Heart left ventricle (tissue), 16 donors: ENCODE measurements at regions not wholly inside any gene's neighbourhood (a gene's known extent, or its start where the extent isn't known, plus 50 kb on each side); places are given as distances from the start of the nearest gene placed in this dataset.
A peak's percentile ranks its signal among the peaks of the same experiment; 100 is the strongest.

ENCODE experiments used
- ATAC-seq, 4 donors: fragments of 200-7000 bp; cut with Tn5 transposase; one replicate each; pipeline ENCODE4 v1.9.1; 2020 to 2022; ENCODE audit warnings: moderate library complexity in 4 of 4, mild to moderate bottlenecking in 3 of 4, moderate number of reproducible peaks in 1 of 4
- DNase-seq, 5 donors: peaks; one replicate each; pipeline ENCODE4 v3.0.0-alpha.2; 2020
- H3K27ac ChIP-seq, 12 donors: fragments of 200-600 bp; sonication (generic) in 4 of 12; one replicate each; pipeline versions ENCODE4 v1.5.0 to v1.8.0; 2016 to 2022; ENCODE audit warnings: mild to moderate bottlenecking in 2 of 12
- H3K27me3 ChIP-seq, 9 donors: fragments of 200-600 bp; sonication (generic) in 2 of 9; one replicate each; pipeline versions ENCODE4 v1.5.1 to v1.8.0; 2016 to 2022; ENCODE audit warnings: mild to moderate bottlenecking in 3 of 9
- H3K36me3 ChIP-seq, 9 donors: fragments of 200-600 bp; sonication (generic) in 2 of 9; one replicate each; pipeline versions ENCODE4 v1.5.0 to v1.8.0; 2018 to 2022; ENCODE audit warnings: mild to moderate bottlenecking in 2 of 9
- H3K4me1 ChIP-seq, 12 donors: fragments of 200-600 bp; sonication (generic) in 4 of 12; one replicate each; pipeline versions ENCODE4 v1.5.0 to v1.8.0; 2016 to 2022; ENCODE audit warnings: mild to moderate bottlenecking in 3 of 12
- H3K4me3 ChIP-seq, 12 donors: fragments of 200-600 bp; sonication (generic) in 4 of 12; one replicate each; pipeline versions ENCODE4 v1.5.0 to v1.8.0; 2017 to 2022; ENCODE audit warnings: mild to moderate bottlenecking in 9 of 12, moderate library complexity in 4 of 12
- H3K9me3 ChIP-seq, 12 donors: fragments of 200-600 bp; sonication (generic) in 4 of 12; one replicate each; pipeline versions ENCODE4 v1.5.0 to v1.8.0; 2016 to 2022; ENCODE audit warnings: mild to moderate bottlenecking in 1 of 12
- POLR2A ChIP-seq, 2 donors: fragments of 450-650 bp; IDR thresholded peaks; one replicate each; pipeline ENCODE4 v1.6.1; 2017; ENCODE audit warnings: antibody characterized with exemption in 2 of 2, mild to moderate bottlenecking in 2 of 2, moderate library complexity in 2 of 2
- WGBS, 4 donors: extraction: QIAGEN DNeasy Blood & Tissue Kit in 2 of 4; methylation state at CpG; one replicate each; pipeline versions ENCODE4 v1.1.5 to v1.1.7; 2013 to 2018; 5-methylcytosine and 5-hydroxymethylcytosine counted together
- intact Hi-C, 10 donors: fragments of 100-400 bp; cut with DNase I; formaldehyde crosslinking; loops; one replicate each; pipeline versions ENCODE4 v1.11.1 to v1.14.2; 2022
- TF ChIP-seq, protein P1 (sequence below), 12 donors: fragments of 200-600 bp; sonication (generic) in 4 of 12; IDR thresholded peaks; one replicate each; pipeline versions ENCODE4 v1.5.0 to v1.8.0; 2018 to 2022; ENCODE audit warnings: antibody characterized with exemption in 12 of 12, mild to moderate bottlenecking in 5 of 12
- donor health status: ischemic (EF 13 %, LVEDD 7.1; RV severe dilation, severe dysfunction).
- donor health status: healthy with polysubstance abuse.
- donor health status: DM: no; HTN: yes; CAD: no.
- donor health status: DM: no; HTN: no; CAD: no.
- donor health status: ischemic (EF 25% LVEDD 6.9; RV normal size, moderate dysfunction).
- donor health status: ischemic (EF 25% LVEDD 5.7; RV mildly dilated, moderate dysfunction).
- donor health status: healthy.
- donor health status: DM: yes; HTN: yes; CAD: no.
- donor health status: ischemic (EF 35%, LVEDD 5.7; RV mildly dilated, moderate dysfunction).
- donor health status: nonischemic (EF 11% LVEDD 7.7; RV severe dilation, severe dysfunction).
- donor health status: DM: yes; HTN: yes; CAD: no.
- donor health status: PGD.
- donor health status: ischemic (EF 29% LVEDD 5.4; RV normal size, mild dysfunction).
- donor health status: nonischemic (EF 23%, LVEDD 6.1; RV moderate dilation, normal function).

DNA sequence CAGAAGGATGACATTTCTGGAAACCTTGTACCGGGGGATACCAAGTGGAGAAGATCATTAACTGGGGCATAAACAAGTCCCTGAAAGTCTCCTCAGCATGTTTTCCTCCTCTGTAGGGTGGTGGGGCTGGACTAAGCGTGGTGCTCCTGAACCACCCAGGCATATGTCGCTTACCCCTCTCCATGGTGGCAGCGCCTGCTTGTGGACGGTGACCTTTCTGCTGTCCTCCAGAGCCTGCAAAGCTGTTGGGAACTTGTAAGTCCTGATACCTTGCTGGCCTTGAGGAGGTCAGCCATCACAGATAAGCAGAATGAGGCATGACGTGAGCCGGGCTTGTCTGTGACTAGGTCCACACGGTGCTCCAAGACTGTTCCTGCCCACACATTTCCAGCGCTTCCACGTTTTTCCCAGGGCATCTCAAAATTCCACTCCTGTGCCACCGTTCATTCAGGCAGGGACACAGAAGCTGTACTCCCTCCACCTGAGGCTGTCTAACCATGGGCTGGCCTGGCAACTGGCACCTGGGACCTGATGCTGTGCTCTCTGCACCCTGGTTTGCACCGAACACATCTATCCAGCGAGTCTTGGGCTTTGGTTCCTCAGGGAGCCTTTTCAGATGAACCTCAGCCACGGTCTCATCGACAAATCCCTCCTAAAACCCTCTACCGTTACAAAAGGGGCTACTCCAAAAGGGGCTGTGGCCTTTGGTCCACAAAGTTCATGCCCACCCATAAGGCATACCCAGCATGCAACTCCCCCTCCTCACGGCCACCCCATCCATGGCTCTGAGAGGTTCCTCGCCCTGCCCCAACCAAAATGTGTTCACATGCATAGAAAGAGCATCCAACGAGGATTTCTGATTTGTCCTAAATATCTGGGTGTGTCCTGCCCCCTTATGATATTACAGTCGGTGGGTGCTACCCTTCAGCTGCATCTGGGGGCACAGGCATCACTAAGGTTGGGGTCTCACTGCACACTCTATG, 199.6 kb upstream of the DIO3 start:
- TF ChIP-seq, protein P1, sequence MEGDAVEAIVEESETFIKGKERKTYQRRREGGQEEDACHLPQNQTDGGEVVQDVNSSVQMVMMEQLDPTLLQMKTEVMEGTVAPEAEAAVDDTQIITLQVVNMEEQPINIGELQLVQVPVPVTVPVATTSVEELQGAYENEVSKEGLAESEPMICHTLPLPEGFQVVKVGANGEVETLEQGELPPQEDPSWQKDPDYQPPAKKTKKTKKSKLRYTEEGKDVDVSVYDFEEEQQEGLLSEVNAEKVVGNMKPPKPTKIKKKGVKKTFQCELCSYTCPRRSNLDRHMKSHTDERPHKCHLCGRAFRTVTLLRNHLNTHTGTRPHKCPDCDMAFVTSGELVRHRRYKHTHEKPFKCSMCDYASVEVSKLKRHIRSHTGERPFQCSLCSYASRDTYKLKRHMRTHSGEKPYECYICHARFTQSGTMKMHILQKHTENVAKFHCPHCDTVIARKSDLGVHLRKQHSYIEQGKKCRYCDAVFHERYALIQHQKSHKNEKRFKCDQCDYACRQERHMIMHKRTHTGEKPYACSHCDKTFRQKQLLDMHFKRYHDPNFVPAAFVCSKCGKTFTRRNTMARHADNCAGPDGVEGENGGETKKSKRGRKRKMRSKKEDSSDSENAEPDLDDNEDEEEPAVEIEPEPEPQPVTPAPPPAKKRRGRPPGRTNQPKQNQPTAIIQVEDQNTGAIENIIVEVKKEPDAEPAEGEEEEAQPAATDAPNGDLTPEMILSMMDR (IDR thresholded peaks at IDR 0.05), result no peak
- no peak for TF ChIP-seq POLR2A (IDR thresholded peaks at IDR 0.05)
- intact Hi-C loops, result no loop called here
- Histone ChIP-seq H3K4me1 (peaks cover 0 to 10% (median 0%) of the 10 kb centered on the region in 12 donors), H3K36me3 (no peaks in the 10 kb centered on the region), H3K27ac (peak overlapping the region in 2 of 12 donors; percentile 65 to 89), H3K9me3 (peaks cover 0 to 7% (median 0%) of the 10 kb centered on the region in 12 donors), H3K4me3 (no peak overlapping the region), H3K27me3 (peaks cover 0 to 18% (median 0%) of the 10 kb centered on the region in 9 donors)
- WGBS, 4 donors, result 83 to 88% (median 87%) methylated on average over 19 to 20 of the region's 20 CpGs
- DNase-seq (no peak), ATAC-seq (no peak)

DNA sequence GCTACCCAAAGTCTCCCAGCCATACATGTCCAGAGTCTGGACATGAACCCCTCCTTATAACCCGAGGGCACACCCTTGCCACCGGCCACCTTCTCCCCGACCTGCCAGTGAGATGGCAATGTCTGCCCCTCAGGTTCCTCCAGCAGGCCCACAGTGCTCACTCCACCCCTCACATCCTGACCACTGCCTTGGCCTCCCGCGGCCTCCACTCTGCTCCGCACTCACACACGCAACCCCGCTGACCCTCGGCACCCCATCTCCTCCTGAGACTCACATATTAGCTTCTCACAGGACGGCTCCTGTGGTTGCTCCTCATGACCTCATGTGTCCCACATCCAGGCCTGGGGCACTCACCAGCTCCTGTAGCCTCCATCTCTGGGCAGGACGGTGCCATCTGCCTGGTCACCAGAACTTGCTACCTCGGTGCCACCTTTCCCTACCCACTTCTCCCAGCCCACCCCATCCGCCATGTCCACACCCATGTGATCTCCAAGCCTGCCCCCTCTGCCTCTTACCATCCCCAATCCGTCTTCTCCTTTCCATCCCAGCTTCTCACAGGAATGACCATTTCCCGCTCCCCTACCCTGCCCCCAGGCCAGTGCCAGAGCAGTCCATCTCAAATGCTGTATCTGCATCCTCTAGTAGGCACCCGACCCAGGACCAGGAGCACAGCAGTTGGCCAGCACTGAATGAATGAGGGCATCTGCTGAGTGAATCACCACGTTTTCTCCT, 198.6 kb upstream of the DIO3 start:
- Histone ChIP-seq H3K36me3 (no peaks in the 10 kb centered on the region), H3K9me3 (peaks cover 0 to 5% (median 0%) of the 10 kb centered on the region in 12 donors), H3K27ac (peak overlapping the region in 1 of 12 donors; percentile 89), H3K4me3 (no peak overlapping the region), H3K27me3 (peaks cover 0 to 18% (median 0%) of the 10 kb centered on the region in 9 donors), H3K4me1 (peaks cover 0 to 10% (median 0%) of the 10 kb centered on the region in 12 donors)
- intact Hi-C loops, result no loop called here
- DNase-seq (no peak), ATAC-seq (no peak)
- WGBS, 4 donors, result 85 to 92% (median 87%) methylated on average over 17 of the region's 17 CpGs
- no peak for TF ChIP-seq POLR2A (IDR thresholded peaks at IDR 0.05)
- TF ChIP-seq, protein P1 (IDR thresholded peaks at IDR 0.05), result no peak

DNA sequence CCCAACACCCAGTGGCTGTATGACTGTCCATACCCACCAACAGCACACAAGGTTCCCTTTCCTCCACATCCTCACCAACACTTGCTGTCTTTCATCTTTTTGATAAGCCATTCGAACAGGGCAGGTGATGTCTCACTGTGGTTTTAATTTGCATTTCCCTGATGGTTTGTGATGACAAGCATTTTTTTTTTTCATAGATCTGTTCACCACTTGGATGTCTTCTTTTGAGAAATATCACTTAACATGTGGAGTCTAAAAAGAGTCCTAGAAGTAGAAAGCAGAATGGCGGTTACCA, 198.1 kb upstream of the DIO3 start:
- intact Hi-C loops, result no loop called here
- ATAC-seq, result no peak

More for the DNA sequence above, 198.1 kb upstream of the DIO3 start:
- Histone ChIP-seq H3K4me3 (no peak overlapping the region), H3K9me3 (peaks cover 0 to under 1% (median 0%) of the 10 kb centered on the region in 12 donors), H3K4me1 (peaks cover 0 to 10% (median 0%) of the 10 kb centered on the region in 12 donors), H3K27me3 (peaks cover 0 to 18% (median 0%) of the 10 kb centered on the region in 9 donors), H3K36me3 (no peaks in the 10 kb centered on the region), H3K27ac (peak overlapping the region in 1 of 12 donors; percentile 89)
- no peak for DNase-seq
- no peak for TF ChIP-seq POLR2A (IDR thresholded peaks at IDR 0.05)
- TF ChIP-seq, protein P1 (IDR thresholded peaks at IDR 0.05), result no peak
- WGBS, 4 donors, result 81 to 83% (median 82%) methylated on average over 2 of the region's 2 CpGs
